ENCODE measurements at regions not wholly inside any gene's neighbourhood (a gene's known extent, or its start where the extent isn't known, plus 50 kb on each side); places are given as distances from the start of the nearest gene placed in this dataset.

DNA sequence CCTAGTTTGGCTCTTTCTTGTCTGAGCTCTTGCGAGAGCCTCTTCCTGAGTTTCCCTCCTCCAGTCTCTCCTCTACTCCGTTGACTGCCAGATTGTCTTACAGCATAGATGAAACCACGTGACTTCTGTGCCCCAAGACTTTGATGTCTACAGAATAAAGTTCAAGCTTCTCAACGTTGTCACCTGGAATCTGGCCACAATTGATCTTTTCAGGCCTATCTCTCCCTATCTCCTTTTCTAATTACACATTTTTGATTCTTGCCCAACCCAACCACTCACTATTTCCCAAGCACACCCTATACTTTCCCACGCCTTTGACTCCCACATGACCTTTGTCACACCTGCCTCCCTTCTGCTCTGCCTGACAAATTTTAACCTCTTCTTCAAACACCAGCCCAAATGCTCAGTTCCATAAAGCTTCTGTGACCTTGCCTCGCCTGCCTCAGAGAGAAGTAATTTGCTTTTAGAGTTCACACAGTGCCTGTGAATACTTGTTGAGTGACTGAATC lies 52.4 kb upstream of the PMFBP1 start:
- WGBS, 2 donors = 16 to 63% methylated on average over 6 of the region's 6 CpGs
- no peaks in the 10 kb centered on the region for H3K36me3 ChIP-seq
- no peaks in the 10 kb centered on the region for H3K27me3 ChIP-seq
- H3K4me1 ChIP-seq = no peaks in the 10 kb centered on the region
- H3K27ac ChIP-seq = no peak overlapping the region
- H3K4me3 ChIP-seq = no peak overlapping the region
- TF ChIP-seq, protein P1, sequence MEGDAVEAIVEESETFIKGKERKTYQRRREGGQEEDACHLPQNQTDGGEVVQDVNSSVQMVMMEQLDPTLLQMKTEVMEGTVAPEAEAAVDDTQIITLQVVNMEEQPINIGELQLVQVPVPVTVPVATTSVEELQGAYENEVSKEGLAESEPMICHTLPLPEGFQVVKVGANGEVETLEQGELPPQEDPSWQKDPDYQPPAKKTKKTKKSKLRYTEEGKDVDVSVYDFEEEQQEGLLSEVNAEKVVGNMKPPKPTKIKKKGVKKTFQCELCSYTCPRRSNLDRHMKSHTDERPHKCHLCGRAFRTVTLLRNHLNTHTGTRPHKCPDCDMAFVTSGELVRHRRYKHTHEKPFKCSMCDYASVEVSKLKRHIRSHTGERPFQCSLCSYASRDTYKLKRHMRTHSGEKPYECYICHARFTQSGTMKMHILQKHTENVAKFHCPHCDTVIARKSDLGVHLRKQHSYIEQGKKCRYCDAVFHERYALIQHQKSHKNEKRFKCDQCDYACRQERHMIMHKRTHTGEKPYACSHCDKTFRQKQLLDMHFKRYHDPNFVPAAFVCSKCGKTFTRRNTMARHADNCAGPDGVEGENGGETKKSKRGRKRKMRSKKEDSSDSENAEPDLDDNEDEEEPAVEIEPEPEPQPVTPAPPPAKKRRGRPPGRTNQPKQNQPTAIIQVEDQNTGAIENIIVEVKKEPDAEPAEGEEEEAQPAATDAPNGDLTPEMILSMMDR (IDR thresholded peaks at IDR 0.05) = no peak
- TF ChIP-seq POLR2A (IDR thresholded peaks at IDR 0.05) (no peak), POLR2AphosphoS5 (IDR thresholded peaks at IDR 0.05) (no peak), EP300 (IDR thresholded peaks at IDR 0.05) (no peak)
- DNase-seq = no peak
- intact Hi-C loops (cut with DNase I) = no loop called here
- no peaks in the 10 kb centered on the region for H3K9me3 ChIP-seq

DNA sequence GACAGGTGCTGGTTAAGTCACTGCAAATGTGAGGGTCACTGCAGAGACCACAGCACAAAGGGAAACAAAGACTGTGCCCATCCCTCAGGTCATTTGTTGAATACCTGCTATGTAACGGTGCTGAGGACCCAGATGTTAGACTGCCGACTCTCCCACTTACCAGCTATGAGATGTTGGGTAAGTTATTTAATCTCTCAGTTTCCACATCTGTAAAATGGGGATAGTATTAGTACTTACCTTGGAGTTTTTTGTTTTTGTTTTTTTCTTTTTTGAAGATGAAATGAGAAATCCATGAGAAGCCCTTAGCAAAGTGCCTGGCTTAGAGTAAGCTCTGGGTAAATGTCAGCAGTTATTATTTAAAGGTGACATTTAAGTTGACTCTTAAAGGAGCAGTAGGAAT lies 50.5 kb upstream of the PMFBP1 start:
- WGBS, 2 donors = 69 to 94% methylated on average over 2 of the region's 2 CpGs
- no peak overlapping the region for H3K27ac ChIP-seq
- H3K4me1 ChIP-seq = no peaks in the 10 kb centered on the region
- TF ChIP-seq EP300 (IDR thresholded peaks at IDR 0.05) (no peak), POLR2A (IDR thresholded peaks at IDR 0.05) (no peak), POLR2AphosphoS5 (IDR thresholded peaks at IDR 0.05) (no peak)
- H3K27me3 ChIP-seq = no peaks in the 10 kb centered on the region
- H3K36me3 ChIP-seq = no peaks in the 10 kb centered on the region
- DNase-seq = no peak
- no peaks in the 10 kb centered on the region for H3K9me3 ChIP-seq
- no peak overlapping the region for H3K4me3 ChIP-seq
- intact Hi-C loops (cut with DNase I) = no loop called here

Small RNAs in the stretch of these regions (small RNA-seq; reads per million reads assigned to genes)
- gene RF00026 (0 reads per million in 3 donors), gene RNU7-90P (0 reads per million in 3 donors)

Data from sigmoid colon (tissue), 6 donors.